ENCODE measurements at regions not wholly inside any gene's neighbourhood (a gene's known extent, or its start where the extent isn't known, plus 50 kb on each side); places are given as distances from the start of the nearest gene placed in this dataset.

- TF ChIP-seq POU5F1 (IDR thresholded peaks at IDR 0.05; ENCODE audit: low read depth, low read length): no peak
- no peak for TF ChIP-seq CTCF (IDR thresholded peaks at IDR 0.05; ENCODE audit: control extremely low read depth in 1 of 3, insufficient read depth in 1 of 3, low read depth in 1 of 3, low read length in 3 of 3)
- no peak for TF ChIP-seq RNF2 (IDR thresholded peaks at IDR 0.05; ENCODE audit: borderline replicate concordance, low read depth, low read length, missing control alignments, poor library complexity, severe bottlenecking)
- TF ChIP-seq HDAC2 (IDR thresholded peaks at IDR 0.05; ENCODE audit: borderline replicate concordance in 1 of 2, low read depth in 2 of 2, low read length in 2 of 2): no peak
- no peak for TF ChIP-seq EGR1 (IDR thresholded peaks at IDR 0.05; ENCODE audit: borderline replicate concordance, low read depth, low read length)
- TF ChIP-seq KDM1A (IDR thresholded peaks at IDR 0.05; ENCODE audit: borderline replicate concordance, low read length): no peak
- TF ChIP-seq NANOG (IDR thresholded peaks at IDR 0.05; ENCODE audit: insufficient read depth, low read depth, low read length, poor library complexity, severe bottlenecking): no peak
- no peak for TF ChIP-seq POLR2A (IDR thresholded peaks at IDR 0.05; ENCODE audit: control extremely low read depth in 1 of 2, low read depth in 2 of 2, low read length in 2 of 2)
- TF ChIP-seq JUN (IDR thresholded peaks at IDR 0.05; ENCODE audit: low read depth, low read length): no peak
- no peak for TF ChIP-seq BCL11A (IDR thresholded peaks at IDR 0.05; ENCODE audit: low read depth in 2 of 2, low read length in 2 of 2)
These were observed 247.2 kb downstream of the SHQ1 start (continued) for GRCh38 chr3:72601060-72601459.

All from H1 (cell line).